K562 (cell line): ENCODE measurements at regions not wholly inside any gene's neighbourhood (a gene's known extent, or its start where the extent isn't known, plus 50 kb on each side); places are given as distances from the start of the nearest gene placed in this dataset.

Experiments used
- CREB5 ChIP-seq: fragments of 250-450 bp; sonication (Bioruptor Pico); IDR thresholded peaks from 2 replicates; pipeline ENCODE4 v1.5.0; 2020; ENCODE audit warnings: mild to moderate bottlenecking
- FOXK2 ChIP-seq, 2 experiments: fragments of 450-650 bp; IDR thresholded peaks in 1 of 2; conservative IDR thresholded peaks in 1 of 2; 2 replicates each; pipeline ENCODE4 v1.6.1; 2016; ENCODE audit warnings: low read depth in 2 of 2, mild to moderate bottlenecking in 1 of 2
- GATAD2B ChIP-seq: fragments of 450-650 bp; IDR thresholded peaks from 2 replicates; pipeline ENCODE4 v1.6.1; 2017; ENCODE audit warnings: mild to moderate bottlenecking, borderline replicate concordance
- HBP1 ChIP-seq: fragments of 450-650 bp; formaldehyde crosslinking; IDR thresholded peaks from 2 replicates; pipeline ENCODE4 v1.4.0; 2022; ENCODE audit warnings: missing genetic modification characterization
- IRF2 ChIP-seq: sonication (generic); formaldehyde crosslinking; IDR thresholded peaks from 2 replicates; pipeline ENCODE4 v1.8.1; 2022; ENCODE audit warnings: mild to moderate bottlenecking, missing genetic modification reagents
- KAT2B ChIP-seq: IDR thresholded peaks from one replicate; pipeline ENCODE4 v1.6.1; 2012; ENCODE audit warnings: low read depth, mild to moderate bottlenecking, control low read depth, inconsistent platforms, low read length, moderate library complexity
- KAT8 ChIP-seq: fragments of 450-650 bp; IDR thresholded peaks from 2 replicates; pipeline ENCODE4 v1.6.1; 2016; ENCODE audit warnings: low read depth, mild to moderate bottlenecking
- LEF1 ChIP-seq: fragments of 450-650 bp; IDR thresholded peaks from 2 replicates; pipeline ENCODE4 v1.6.1; 2016; ENCODE audit warnings: mild to moderate bottlenecking
- RBM17 ChIP-seq: fragments of 200-400 bp; formaldehyde crosslinking; IDR thresholded peaks from 2 replicates; pipeline ENCODE4 v1.6.1; 2017; ENCODE audit warnings: low read depth, mild to moderate bottlenecking, low read length, borderline replicate concordance
- ZBTB40 ChIP-seq, 2 experiments: fragments of 450-650 bp in 1 of 2; sonication (generic) in 1 of 2; formaldehyde crosslinking in 1 of 2; IDR thresholded peaks; 2 replicates each; pipeline versions ENCODE4 v1.7.1 to v1.9.0; 2016 to 2022; ENCODE audit warnings: inconsistent platforms in 1 of 2, mild to moderate bottlenecking in 1 of 2, missing genetic modification reagents in 1 of 2
- ZBTB8A ChIP-seq: fragments of 450-650 bp; IDR thresholded peaks from 2 replicates; pipeline ENCODE4 v1.6.1; 2018; ENCODE audit warnings: mild to moderate bottlenecking, moderate library complexity; ENCODE audit not compliant: partially characterized antibody
- ZNF398 ChIP-seq: fragments of 250-450 bp; sonication (Bioruptor Pico); IDR thresholded peaks from 2 replicates; pipeline ENCODE4 v1.8.0; 2021; ENCODE audit warnings: moderate library complexity, mild to moderate bottlenecking, inconsistent platforms

GRCh38 chr1:8197493-8198282 lies 120.2 kb upstream of the SLC45A1 start (continued):
- no peak for TF ChIP-seq ZBTB40 (IDR thresholded peaks at IDR 0.05)
- TF ChIP-seq ZBTB40 (CRISPR knock-in tag; IDR thresholded peaks at IDR 0.05): no peak
- no peak for TF ChIP-seq RBM17
- peak; percentile 94 for TF ChIP-seq LEF1
- no peak; the same call in 1 of the 2 replicates for TF ChIP-seq GATAD2B
- peak; percentile 85 for TF ChIP-seq HBP1
- TF ChIP-seq KAT2B: no peak
- TF ChIP-seq KAT8: no peak
- TF ChIP-seq FOXK2 (conservative IDR thresholded peaks at IDR 0.05 in 1 of 2, IDR thresholded peaks at IDR 0.05 in 1 of 2; ENCODE audit: low read depth in 2 of 2): peak in 1 of 2 experiments; percentile 86; a peak in 3 of 4 replicates
- TF ChIP-seq ZNF398 (CRISPR knock-in tag): no peak
- TF ChIP-seq ZBTB8A: no peak
- no peak for TF ChIP-seq CREB5 (CRISPR knock-in tag)
- no peak for TF ChIP-seq IRF2
